Hematopoietic multipotent progenitor cell treated with erythropoietin and hydrocortisone succinate and interleukin-3 and kit ligand, for 17 days (in vitro differentiated cells): ENCODE measurements at regions not wholly inside any gene's neighbourhood (a gene's known extent, or its start where the extent isn't known, plus 50 kb on each side); places are given as distances from the start of the nearest gene placed in this dataset.
"Not testable (repeated sequence)": the region's sequence is repeated elsewhere in the genome, so short reads cannot be mapped to it uniquely, and the experiment has no call there.

Experiments used
- DNase-seq: peaks from one replicate; pipeline ENCODE4 v3.0.0-alpha.2; 2015; ENCODE audit warnings: low spot score

DNA sequence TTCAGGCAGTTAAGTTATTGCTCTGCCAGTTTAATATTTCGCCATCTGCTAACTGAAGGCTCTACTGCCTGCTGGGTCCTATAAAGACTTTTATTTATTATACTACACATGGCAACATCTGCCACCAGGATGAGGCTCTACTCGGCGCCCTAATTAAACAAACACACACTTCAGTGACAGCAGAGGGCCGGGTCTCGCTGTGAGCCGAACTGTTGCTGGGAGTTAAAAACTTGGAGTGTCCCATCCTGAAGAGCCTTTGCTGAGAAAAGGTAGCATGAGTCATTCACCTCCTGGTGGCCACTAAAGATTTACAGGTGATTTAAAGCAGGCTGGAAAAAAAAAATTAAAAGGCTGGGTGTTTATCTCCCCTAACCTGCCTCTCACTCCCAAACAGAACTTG lies 183.7 kb downstream of the NPIPA8 start:
- DNase-seq, result not testable (repeated sequence)

- DNase-seq, result not testable (repeated sequence)
These were observed 188.4 kb downstream of the NPIPA8 start for GRCh38 chr16:18148132-18148531.

DNA sequence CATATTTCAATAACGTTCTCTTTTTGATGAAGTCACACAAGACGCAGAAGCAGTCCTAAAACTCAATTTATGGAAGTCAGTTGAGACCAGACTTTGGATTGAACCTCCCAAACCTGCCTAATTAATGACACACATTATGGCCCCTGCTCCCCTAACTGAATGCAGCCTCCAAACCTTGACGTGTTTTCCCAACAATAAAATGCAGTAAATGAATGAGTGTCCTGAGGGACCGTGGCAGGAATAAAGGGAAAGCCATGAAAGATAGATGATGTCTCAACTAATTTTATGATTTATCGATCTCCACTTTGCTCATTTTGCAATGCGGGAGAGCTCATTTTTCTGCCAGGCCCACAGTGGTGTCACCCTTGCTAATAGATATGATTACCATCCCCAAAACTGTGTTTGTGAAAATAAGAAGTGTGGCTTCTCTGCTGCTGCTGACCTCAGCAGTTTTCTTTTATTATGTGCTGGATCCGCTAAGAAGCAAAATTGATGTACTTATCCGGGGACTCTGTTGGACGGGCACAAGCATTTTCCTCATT lies 189.9 kb downstream of the NPIPA8 start:
- not testable (repeated sequence) for DNase-seq

- not testable (repeated sequence) for DNase-seq
These were observed 194.5 kb downstream of the NPIPA8 start for GRCh38 chr16:18142066-18142465.

GRCh38 chr16:18136288-18136687 lies 200.2 kb downstream of the NPIPA8 start:
- not testable (repeated sequence) for DNase-seq

DNA sequence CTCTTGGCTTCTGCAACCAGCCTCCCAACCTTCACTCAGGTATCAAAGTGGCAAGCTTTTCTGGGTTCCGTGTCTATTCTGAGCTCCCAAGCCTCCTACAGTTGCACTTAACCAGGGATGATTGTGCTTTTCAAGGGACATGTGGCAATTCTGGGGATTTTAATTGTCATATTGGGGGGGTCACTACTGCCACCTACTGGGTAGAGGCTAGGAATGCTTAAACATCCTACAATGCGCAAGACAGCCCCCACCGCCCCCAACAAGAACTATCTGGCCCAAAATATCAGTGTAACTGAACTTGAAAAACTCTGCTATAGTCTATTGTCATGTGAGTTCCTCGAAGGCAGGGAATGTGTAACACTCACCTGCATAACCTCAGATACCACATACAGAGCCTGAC lies 201.5 kb downstream of the NPIPA8 start:
- DNase-seq, result not testable (repeated sequence)

DNA sequence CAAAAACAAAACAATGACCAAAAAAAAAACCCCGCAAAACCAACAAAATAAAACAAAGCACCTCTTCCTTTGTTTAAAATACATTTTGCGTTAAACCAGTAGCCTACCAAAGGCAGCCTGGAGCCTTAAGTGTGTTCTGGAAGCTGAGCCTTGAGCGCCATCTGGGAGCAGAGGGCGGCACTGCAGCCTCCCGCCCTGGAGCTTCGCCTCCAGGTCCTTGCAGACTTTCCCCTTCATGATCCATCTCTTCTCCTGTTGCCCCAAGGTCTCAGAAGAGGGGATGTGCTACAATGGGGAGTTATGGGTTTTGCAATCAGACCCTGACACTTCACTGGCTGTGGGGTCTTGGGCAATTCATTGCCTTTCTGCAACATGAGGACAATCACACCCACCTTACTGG lies 204.9 kb downstream of the NPIPA8 start:
- not testable (repeated sequence) for DNase-seq

DNA sequence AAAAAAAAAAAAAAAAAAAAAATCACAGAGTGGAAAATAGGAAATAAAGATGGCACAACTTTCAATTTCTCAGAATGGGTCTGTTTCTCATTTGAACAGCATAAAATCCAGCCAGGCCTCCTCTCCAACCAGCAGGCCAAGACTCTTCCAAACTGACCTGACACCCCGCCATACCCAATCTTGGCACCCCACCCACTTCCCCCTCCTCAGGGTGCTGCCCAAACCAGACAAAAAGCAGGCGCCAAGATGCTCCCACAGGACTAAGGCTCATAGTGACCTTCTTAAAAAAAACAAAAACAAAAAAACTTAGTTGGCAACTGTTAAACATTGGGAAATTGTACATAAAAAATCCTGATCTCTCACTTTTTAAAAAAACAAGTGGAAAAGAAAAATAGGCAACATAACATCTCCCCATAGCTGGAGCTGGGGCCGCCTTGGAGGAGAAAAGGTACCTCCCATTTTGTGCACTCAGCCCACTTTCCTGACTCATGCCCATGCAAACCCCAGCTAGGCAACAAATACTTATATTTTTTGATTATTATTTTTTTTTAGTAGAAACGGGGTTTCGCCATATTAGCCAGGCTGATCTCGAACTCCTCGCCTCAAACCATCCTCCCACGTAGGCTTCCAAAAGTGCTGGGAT lies 205.9 kb downstream of the NPIPA8 start:
- DNase-seq, result not testable (repeated sequence)

- not testable (repeated sequence) for DNase-seq
These were observed 209.5 kb downstream of the NPIPA8 start for GRCh38 chr16:18127033-18127432.

GRCh38 chr16:18119092-18119491 lies 217.4 kb downstream of the NPIPA8 start:
- not testable (repeated sequence) for DNase-seq

DNA sequence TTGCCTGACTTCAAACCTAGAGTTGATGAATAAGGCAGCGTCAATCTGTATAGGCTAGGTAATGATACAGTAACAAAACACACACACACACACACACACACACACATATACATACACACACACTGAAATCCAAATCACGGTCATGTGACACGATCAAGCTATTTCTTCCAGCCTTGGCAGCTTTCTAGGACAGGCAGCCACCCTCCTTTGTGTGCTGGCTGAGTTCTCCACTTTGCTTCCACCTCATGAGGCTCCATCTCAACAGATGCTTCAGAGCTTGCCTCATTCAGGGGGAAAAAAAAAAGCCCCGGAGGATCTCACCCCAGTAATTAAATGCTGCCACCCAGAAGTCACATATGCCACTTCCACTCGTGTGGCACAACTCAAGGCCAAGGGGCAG lies 217.9 kb downstream of the NPIPA8 start:
- DNase-seq, result not testable (repeated sequence)

DNA sequence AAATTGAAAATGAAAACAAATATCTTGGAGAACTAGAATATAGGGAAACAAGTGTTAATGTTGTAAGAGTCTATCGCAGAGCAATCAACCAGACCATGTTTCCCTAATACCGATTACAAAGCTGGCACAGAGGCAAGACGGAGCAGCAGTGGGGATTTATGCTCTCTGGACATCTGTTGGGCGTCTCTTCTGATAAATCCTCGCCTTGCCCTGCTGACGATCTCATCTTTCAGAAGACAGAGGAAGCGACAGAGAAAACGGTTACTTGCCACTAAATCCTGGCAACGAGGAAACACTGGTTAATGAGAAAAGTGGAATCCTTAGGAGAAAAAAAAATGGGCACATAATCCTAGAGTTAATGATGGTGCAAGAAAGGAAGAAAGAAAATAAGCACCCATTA lies 218.5 kb downstream of the NPIPA8 start:
- not testable (repeated sequence) for DNase-seq

DNA sequence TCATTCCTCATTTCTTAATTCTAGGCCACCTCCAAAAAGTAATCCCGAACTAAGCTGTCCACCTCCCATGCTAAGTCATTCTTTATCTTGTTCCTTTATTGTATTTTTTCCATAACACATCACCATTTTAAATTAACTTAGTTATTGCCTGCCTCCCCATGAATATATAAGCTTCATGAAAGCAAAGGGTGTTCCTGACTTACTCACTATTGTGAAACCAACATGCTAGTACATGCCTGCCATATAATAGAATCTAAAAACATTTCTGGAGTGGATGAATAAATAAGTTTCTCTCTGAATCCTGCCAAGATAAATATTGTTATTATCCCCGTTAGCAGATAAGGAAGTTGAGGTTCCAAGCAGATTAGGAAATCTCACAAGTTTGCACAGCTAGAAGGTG lies 232.1 kb downstream of the NPIPA8 start:
- DNase-seq, result not testable (repeated sequence)

DNA sequence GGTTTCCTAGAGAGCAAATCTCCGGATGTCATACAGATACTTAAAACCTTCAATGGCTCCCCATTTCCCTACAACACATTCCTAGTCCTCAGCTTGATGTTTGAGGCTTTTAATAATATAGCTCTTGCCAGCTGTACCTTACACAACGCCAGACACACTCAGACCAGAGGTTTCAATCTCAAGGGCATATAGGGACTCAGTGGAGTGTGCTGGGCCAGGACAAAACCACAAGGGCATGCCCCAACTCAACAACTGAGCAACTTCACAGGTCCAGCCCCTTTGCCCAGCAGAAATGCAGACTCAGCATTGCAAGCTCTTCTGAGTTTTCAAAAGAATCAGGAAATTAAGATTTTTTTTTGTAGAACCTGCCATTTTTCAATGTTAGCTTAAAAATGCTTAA lies 235.5 kb downstream of the NPIPA8 start:
- DNase-seq, result not testable (repeated sequence)

DNA sequence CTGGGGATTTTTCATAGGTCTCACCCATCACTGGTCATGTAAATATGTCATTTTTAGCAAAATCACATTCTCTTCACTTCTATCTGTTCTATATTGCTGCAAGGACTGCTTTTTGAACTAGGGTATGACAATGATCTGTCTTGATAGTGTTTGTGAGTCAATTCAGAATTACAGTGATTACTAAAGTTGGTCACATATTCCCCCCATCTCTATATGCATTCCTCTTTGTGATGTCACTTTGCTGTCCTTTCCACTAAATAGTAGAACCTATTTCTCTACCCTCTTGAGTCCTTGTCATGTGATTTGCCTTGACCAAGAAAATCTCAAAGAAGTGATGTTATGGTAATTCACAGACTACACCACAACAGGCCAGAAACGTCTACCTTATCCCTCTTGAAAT lies 243.9 kb downstream of the NPIPA8 start:
- DNase-seq, result not testable (repeated sequence)

DNA sequence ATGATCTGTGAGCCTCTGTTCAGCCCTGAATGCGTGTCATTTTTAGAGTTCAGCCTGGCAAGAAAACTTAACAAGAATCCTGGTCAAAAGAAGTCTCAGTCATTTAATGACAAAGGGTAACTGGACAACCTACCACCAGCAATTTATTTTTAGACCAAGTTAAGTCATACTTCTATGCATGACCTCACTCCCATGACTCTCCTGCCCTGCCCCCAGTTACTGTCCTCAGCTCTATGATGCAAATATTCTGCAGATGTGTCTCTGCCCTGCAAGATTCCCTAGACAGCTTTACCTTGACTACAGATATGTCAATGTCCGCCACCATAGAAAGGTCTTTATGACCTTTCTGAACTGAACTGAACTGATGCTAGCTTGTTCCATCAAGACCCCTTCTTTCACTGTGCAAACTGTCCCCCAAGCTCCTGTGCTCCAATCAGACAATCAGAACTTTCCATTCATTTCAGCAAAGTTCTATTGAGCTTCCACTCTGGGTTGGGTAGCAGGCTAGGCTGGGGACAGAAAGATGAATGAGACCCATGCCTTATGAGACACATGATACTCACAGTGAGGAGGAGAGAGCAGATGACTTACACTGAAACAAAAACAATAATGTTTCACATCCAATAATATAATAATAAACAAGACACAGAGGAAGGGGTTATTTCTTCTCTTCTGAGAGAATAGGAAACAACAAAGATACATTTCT lies 255.7 kb downstream of the NPIPA8 start:
- DNase-seq, result not testable (repeated sequence)

GRCh38 chr16:18077910-18078309 lies 258.6 kb downstream of the NPIPA8 start:
- DNase-seq, result not testable (repeated sequence)

DNA sequence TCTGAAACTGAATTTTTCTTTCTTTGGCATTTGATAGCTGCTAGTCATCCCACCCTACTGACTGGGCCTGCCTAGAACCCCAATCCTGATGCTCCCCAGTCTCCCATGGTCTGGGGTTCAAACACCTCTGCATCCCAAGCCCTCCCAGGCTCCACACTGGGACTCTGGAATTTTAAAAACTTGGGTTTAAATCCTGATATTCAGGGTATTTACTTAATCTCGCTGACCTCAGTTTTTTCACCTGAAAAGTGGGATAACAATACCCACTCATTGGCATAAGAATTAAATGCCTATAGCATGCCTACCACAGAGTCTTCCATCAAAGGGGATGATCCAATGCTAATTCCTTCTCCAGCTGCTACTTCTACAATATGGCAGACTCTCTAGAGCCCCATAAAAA lies 264.4 kb downstream of the NPIPA8 start:
- DNase-seq, result no peak

DNA sequence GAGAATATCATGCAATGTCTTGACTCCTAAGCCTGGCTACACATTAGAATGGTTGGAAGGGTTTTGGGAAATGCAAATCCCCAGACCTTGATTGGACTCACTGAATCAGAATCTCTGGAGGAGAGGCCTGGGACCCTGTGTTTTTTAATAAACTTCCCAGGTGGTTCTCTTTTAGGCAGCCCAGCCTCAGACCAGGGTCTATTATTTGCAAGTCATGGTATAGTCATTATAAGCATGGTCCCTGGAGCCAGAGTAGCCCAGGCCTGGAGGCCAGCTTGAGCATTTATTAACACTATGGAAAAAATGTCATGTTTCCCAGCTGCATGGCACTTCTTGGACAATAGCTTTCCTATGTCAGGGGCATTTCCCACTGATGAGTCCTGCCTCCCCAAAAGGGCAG lies 266.9 kb downstream of the NPIPA8 start:
- DNase-seq, result no peak

GRCh38 chr16:18068477-18068876 lies 268.1 kb downstream of the NPIPA8 start:
- no peak for DNase-seq

DNA sequence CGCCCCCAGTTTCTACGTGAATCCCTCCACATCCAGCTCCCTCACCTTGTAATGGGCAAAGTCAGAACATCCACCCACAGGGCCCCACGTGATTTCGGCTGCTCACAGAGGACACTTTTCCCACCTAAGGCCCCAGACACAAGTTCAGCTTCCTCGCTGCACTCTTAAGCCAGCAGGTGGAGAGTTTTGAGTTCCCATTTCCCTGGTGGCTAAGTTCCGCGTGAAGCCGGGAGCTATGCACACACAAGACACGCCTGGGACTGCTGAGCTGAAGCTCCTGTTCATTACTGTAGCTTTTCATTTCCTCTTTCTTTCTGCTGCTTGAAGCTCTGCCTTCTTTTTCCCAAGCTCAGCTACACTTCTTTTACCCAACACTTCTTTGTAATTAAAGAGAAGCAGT lies 273.8 kb downstream of the NPIPA8 start:
- DNase-seq, result no peak

DNA sequence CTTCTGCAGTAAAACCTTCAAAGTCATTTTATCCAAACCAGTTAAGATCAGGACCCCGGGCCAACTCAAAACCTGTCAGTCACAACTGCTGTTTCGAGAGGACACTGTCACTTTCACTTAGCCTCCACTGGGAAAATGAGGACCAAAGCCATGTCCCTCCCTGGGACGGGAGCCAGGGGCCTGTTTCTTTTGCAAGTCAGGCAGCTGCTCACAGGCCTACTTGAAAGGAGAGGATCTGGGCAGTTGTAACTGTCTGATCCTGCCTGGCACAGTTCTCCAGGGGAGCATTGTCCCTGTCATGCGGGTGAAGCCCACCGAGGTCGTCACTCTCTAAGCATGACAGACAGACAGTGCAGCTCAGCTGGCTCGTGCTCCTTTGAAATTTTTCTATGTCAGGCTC lies 276.2 kb downstream of the NPIPA8 start:
- DNase-seq, result no peak

GRCh38 chr16:18059577-18059976 lies 277.0 kb downstream of the NPIPA8 start:
- no peak for DNase-seq
